Thoracic aorta (tissue), 2 donors: ENCODE measurements at regions not wholly inside any gene's neighbourhood (a gene's known extent, or its start where the extent isn't known, plus 50 kb on each side); places are given as distances from the start of the nearest gene placed in this dataset.

ENCODE experiments used
- ATAC-seq: fragments of 150-250 bp; one replicate; pipeline ENCODE4 v1.8.0; 2017; ENCODE audit warnings: low read depth; ENCODE audit not compliant: insufficient number of reproducible peaks, low FRiP score
- DNase-seq: peaks from one replicate; pipeline ENCODE4 v3.0.0-alpha.2; 2020; ENCODE audit warnings: low spot score
- H3K27ac ChIP-seq, 2 donors: fragments of 200-600 bp; sonication (generic); 1 replicate in 1 of 2; 2 replicates in 1 of 2; pipeline ENCODE4 v1.5.1; 2016; ENCODE audit warnings: mild to moderate bottlenecking in 2 of 2, moderate library complexity in 2 of 2
- H3K27me3 ChIP-seq: fragments of 200-600 bp; sonication (generic); replicated peaks from 2 replicates; pipeline ENCODE4 v1.6.0; 2016; ENCODE audit warnings: mild to moderate bottlenecking; ENCODE audit not compliant: insufficient read depth
- H3K36me3 ChIP-seq: fragments of 200-600 bp; sonication (generic); one replicate; pipeline ENCODE4 v1.5.1; 2016
- H3K4me1 ChIP-seq, 2 donors: fragments of 200-600 bp; sonication (generic); 1 replicate in 1 of 2; 2 replicates in 1 of 2; pipeline versions ENCODE4 v1.5.1 to v1.6.0; 2016; ENCODE audit warnings: low read depth in 2 of 2, mild to moderate bottlenecking in 1 of 2; ENCODE audit not compliant: control insufficient read depth in 1 of 2
- H3K4me3 ChIP-seq: fragments of 200-600 bp; sonication (generic); 2 replicates; pipeline ENCODE4 v1.5.1; 2016; ENCODE audit warnings: mild to moderate bottlenecking
- H3K9me3 ChIP-seq: fragments of 200-600 bp; sonication (generic); 2 replicates; pipeline ENCODE4 v1.5.1; 2016
- CTCF ChIP-seq: fragments of 200-600 bp; sonication (generic); IDR thresholded peaks from one replicate; pipeline ENCODE4 v1.5.1; 2019; ENCODE audit warnings: antibody characterized with exemption

- H3K4me3 ChIP-seq = no peak overlapping the region
- H3K36me3 ChIP-seq = no peaks in the 10 kb centered on the region
- H3K27ac ChIP-seq = no peak overlapping the region
- no peak for ATAC-seq
- TF ChIP-seq CTCF = no peak
- H3K27me3 ChIP-seq = no peaks in the 10 kb centered on the region
- no peaks in the 10 kb centered on the region for H3K9me3 ChIP-seq
- H3K4me1 ChIP-seq = no peaks in the 10 kb centered on the region
- DNase-seq = no peak
These were observed 327.7 kb downstream of the ZNF536 start for GRCh38 chr19:30699871-30700280.

- Histone ChIP-seq H3K4me1 (peaks cover 5 to 14% of the 10 kb centered on the region in 2 donors), H3K27me3 (no peaks in the 10 kb centered on the region), H3K27ac (no peak overlapping the region), H3K9me3 (no peaks in the 10 kb centered on the region), H3K4me3 (no peak overlapping the region), H3K36me3 (no peaks in the 10 kb centered on the region)
- TF ChIP-seq CTCF = no peak
- DNase-seq = no peak
- no peak for ATAC-seq
These were observed 324.3 kb downstream of the ZNF536 start for GRCh38 chr19:30696514-30696913.

- Histone ChIP-seq H3K9me3 (no peaks in the 10 kb centered on the region), H3K27me3 (no peaks in the 10 kb centered on the region), H3K4me3 (no peak overlapping the region), H3K36me3 (no peaks in the 10 kb centered on the region), H3K4me1 (peaks cover 5 to 14% of the 10 kb centered on the region in 2 donors), H3K27ac (no peak overlapping the region)
- no peak for TF ChIP-seq CTCF
- DNase-seq = no peak
- ATAC-seq = no peak
These were observed 323.1 kb downstream of the ZNF536 start for GRCh38 chr19:30695171-30695875.

- Histone ChIP-seq H3K27ac (no peak overlapping the region), H3K9me3 (no peaks in the 10 kb centered on the region), H3K27me3 (no peaks in the 10 kb centered on the region), H3K36me3 (no peaks in the 10 kb centered on the region), H3K4me1 (peaks cover 5 to 14% of the 10 kb centered on the region in 2 donors), H3K4me3 (no peak overlapping the region)
- DNase-seq = no peak
- ATAC-seq = no peak
- no peak for TF ChIP-seq CTCF
These were observed 322.1 kb downstream of the ZNF536 start for GRCh38 chr19:30694156-30694755.

GRCh38 chr19:30692879-30693503 is 320.8 kb downstream of the ZNF536 start:
- no peaks in the 10 kb centered on the region for H3K36me3 ChIP-seq
- no peak for TF ChIP-seq CTCF
- no peak overlapping the region for H3K27ac ChIP-seq
- peak overlapping the region; percentile 42 for H3K4me3 ChIP-seq
- DNase-seq (no peak), ATAC-seq (no peak)
- H3K4me1 ChIP-seq = peaks cover 5 to 14% of the 10 kb centered on the region in 2 donors
- no peaks in the 10 kb centered on the region for H3K27me3 ChIP-seq
- H3K9me3 ChIP-seq = no peaks in the 10 kb centered on the region
